GM20431 (cell line): ENCODE measurements at regions not wholly inside any gene's neighbourhood (a gene's known extent, or its start where the extent isn't known, plus 50 kb on each side); places are given as distances from the start of the nearest gene placed in this dataset.

Experiments
- in situ Hi-C: fragments of 300-500 bp; cut with MseI, MboI; formaldehyde crosslinking; loops from one replicate; pipeline ENCODE4 v1.15.0; 2020; ENCODE audit warnings: low sequenced_read_pairs; ENCODE audit not compliant: unreplicated experiment

- in situ Hi-C loops: no loop called here
Measured at GRCh38 chr9:106755736-106756135, 107.2 kb upstream of the ZNF462 start.

DNA sequence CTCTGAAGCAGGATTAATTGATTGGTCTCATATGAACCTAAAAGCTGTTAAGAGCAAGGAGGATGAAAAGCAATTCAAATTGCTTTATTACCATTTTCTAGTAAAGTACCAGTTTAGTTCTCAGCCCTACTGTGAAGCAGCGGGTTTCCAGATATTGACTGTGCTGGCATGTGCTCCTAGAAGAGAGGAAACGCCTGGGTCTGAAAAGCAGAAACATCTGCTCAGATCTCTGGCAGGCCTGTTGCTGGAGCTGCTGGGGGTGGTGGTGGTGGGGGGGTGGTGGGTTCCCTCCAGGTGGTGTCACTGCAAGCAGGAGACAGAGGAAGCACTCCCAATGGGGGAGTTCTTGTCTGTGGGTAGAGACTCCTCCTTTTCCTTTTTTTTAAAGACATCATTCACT, 105.5 kb upstream of the ZNF462 start:
- in situ Hi-C loops: no loop called here

DNA sequence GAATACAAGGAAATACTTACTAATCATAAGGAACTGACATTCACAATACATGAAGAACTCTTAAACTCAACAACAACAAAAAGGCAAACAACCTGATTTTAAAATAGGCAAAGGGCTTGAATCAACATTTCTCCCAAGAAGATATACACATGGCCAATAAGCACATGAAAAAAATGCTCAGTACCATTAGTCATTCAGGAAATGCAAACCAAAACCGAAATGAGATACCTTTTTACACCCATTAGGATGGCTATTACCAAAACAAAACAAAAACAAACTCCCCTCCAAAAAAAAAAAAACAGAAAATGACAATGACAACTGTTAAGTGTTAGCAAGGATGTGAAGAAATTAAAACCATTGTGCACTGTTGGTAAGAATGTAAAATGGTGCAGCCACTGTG, 104.1 kb upstream of the ZNF462 start:
- in situ Hi-C loops: no loop called here

DNA sequence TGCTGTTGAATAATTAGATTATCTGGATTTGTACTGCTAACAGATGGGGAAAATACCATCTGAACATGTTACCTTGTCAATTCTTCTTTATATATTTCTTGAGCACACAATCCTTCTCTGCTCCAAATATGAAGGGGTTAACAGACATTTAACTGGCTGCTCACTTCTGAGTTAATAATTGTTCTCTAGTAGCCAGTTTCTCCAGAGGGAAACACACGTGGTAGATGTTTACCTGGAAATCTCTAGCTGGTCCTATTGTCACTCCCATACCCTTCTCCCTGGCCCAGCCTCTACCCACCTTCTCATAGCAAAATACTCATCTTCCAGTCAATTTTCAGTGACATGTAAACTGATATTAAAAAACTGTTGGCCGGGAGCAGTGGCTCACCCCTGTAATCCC, 101.5 kb upstream of the ZNF462 start:
- in situ Hi-C loops: no loop called here

- in situ Hi-C loops: no loop called here
Measured at GRCh38 chr9:106766616-106767015, 96.3 kb upstream of the ZNF462 start.

DNA sequence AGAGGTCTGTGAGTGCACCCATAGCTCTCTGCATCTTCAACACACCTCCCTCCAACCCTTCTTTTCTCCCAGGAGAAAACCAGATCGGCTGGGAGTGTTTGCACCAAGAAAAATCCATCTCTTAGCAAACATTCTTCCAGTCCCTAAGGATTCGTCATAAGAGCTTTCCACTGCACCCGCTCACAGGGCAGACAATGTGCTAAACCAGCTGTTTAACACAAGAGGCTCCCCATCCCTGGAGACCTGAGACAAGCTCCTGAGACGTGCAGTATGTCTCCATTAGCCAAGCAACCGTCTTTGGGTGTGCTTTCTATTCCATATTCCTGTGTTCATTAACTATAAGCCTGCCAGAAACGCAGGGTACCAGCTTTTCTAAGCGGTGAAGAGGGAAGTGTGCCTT, 93.6 kb upstream of the ZNF462 start:
- in situ Hi-C loops: no loop called here

DNA sequence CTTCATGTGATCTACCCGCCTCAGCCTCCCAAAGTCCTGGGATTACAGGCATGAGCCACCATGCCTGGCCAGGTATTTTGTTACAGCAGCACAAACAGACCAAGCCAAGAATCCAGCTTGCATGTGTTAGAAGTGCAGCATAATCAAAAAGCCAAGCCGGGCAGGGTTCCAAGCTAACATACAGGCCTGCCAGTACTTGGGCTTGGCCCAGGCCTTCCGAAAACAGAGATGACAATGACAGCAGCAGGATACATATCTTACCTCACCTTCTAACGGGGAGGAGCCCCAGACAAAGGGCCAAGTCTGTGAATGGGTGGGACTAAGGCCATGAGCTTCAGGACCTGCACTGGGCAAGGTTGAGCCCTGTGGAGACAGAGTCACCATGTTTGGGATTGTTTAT, 91.4 kb upstream of the ZNF462 start:
- in situ Hi-C loops: no loop called here

DNA sequence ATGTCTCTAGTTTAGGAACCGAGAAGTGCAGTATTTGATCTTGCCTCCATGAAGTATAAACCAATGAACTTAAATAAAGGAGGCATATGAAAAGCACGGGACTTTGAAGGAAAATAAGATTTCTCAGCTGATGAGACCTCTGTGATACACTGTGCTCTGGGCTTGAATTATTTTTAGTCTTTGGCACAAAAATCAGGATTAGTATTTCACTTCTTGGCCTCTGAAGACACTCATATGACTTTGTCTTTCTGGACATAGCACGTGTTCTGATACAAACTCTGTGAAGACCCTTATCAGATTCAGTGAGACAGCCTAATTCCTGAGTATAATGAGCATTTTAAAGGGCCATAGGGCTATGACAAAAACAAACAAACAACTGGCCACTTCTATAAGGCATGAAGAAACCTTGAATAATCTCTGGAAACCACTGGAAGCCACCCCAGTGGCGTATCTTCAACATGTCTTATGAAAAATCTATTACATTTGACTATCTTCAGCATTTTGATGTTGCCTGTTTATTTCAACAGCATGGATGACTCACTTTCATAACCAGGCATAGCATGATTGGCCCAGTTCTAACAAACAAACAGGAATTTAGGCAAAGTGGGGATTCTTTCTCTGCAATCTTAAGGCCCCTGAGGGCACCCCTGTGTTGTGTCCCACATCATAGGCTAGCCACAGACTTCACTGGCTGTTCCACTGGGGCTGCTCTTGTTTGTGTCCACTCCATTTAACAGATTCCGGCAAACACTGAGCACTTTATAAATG, 90.3 kb upstream of the ZNF462 start:
- in situ Hi-C loops: no loop called here

DNA sequence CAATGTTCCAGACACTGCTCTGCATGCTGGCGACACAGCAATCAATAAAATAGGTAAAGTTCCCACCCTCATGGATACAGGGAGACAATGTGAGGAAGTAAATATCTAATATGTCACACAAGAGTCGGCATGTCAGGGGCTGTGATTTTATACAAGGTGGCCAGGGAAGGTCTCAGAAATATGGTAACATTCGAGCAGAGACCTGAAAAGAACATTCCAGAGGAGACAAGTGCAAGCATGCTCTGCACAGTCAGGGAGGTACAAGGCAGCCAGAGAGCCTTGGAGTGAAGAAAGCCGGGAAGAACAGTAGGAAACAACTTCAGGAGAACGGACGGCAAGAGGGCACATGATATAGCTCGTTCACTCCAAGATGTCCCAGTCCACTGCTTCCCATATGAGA, 89.2 kb upstream of the ZNF462 start:
- in situ Hi-C loops: no loop called here

DNA sequence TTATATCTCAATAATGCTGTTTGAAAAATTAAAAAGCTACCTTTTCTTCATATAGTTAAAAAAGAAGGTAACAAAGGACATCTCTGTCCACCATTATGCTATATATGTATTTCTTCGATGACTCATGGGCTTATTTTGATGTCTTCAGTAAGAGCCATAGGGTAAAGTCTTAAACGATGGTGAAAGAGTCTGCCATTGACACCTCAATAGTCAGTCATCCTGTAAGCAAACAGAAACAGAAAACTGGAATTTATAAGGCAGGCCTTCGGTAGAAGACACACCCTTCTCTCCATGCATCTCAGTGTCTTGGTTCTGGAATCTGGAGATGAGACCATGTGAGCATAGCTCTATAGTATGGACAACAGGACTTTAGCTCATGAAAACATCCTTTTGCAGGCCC, 87.0 kb upstream of the ZNF462 start:
- in situ Hi-C loops: loop anchor here (25.0 kb wide), 1 partner anchor 111 kb away; no protein-coding TSS in a partner anchor

- in situ Hi-C loops: loop anchor here (25.0 kb wide), 1 partner anchor 108 kb away; no protein-coding TSS in a partner anchor
Measured at GRCh38 chr9:106779796-106780195, 83.2 kb upstream of the ZNF462 start.

DNA sequence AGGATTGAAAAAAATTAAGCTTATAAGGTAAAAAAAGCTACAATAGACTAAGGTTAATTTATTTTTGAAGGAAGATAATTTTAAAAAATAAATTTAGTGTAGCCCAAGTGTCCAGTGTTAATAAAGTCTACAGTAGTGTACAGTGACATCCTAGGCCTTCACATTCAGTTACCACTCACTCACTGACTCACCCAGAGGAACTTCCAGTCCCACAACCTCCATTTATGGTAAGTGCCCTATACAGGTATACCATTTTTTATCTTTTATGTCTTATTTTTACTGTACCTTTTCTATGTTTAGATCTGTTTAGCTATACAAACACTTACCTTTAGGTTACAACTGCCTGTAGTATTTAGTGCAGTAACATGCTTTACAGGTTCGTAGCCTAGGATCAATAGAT, 79.8 kb upstream of the ZNF462 start:
- in situ Hi-C loops: loop anchor here (25.0 kb wide), 1 partner anchor 104 kb away; no protein-coding TSS in a partner anchor

DNA sequence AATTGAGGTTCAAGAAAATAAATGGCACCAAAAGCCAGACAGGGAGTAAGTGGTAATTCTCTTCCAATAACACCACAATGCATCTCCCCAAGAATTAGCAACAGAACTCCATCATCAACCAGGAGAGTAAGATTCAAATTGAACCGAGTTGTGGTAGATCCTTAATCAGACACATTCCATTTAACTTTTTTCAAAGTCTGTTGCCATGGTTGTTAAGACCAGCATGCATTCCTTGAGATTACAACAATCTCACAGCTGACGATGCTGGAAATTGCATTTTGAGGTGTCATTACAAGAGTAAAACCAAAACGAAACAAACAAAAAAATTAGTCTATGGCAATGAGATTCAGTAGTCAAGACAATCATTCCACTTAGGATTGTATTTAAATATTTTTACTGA, 78.9 kb upstream of the ZNF462 start:
- in situ Hi-C loops: loop anchor here (25.0 kb wide), 1 partner anchor 103 kb away; no protein-coding TSS in a partner anchor

DNA sequence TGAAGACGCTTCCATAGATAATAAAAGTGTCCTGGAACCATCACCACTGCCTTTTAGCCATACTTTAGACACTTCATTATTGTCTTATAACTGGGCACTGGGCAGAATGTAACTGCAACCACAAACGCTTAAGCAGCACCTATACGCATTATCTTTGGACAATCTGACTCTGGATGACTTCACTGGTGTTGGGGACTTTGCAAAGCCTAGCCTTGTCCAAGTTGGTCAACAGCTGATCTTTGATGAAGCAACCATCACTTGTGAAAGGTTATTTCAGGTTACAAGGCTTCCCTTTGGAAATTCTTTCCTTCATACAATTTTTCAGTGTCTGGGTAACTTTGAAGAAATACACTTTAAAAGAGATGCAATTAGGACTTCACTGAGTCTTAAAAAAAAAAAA, 77.8 kb upstream of the ZNF462 start:
- in situ Hi-C loops: loop anchor here (25.0 kb wide), 1 partner anchor 102 kb away; no protein-coding TSS in a partner anchor

DNA sequence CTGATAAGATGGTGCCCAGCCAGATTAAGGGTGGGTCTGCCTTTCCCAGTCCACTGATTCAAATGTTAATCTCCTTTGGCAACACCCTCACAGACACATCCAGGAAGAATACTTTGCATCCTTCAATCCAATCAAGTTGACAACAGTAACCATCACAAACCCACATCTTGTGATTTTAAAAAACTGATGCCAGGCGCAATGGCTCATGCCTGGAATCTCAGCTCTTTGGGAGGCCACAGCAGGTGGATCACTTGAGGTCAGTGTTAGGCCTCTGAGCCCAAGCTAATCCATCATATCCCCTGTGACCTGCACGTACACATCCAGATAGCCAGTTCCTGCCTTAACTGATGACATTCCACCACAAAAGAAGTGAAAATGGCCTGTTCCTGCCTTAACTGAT, 74.9 kb upstream of the ZNF462 start:
- in situ Hi-C loops: loop anchor here (25.0 kb wide), 1 partner anchor 99 kb away; no protein-coding TSS in a partner anchor

DNA sequence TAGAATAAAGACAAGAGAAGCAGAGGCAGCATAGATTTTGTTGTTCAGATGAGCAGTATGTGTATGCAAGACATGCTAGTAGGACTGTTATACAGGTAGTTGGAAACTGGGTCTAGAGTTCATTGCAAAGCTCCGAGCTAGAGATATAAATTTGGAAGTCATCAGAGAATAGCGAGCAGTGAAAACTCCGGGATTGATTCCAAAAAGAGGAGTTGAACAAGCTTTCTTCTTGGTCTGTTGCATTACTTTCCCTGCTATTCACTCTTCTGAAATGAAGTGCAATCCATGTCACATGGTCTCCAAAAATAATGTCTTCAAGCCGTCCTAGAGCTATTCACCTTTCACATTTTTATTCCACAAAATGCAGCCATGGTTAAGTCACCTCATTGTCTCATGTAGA, 67.9 kb upstream of the ZNF462 start:
- in situ Hi-C loops: loop anchor here (25.0 kb wide), 1 partner anchor 92 kb away; no protein-coding TSS in a partner anchor

- in situ Hi-C loops: loop anchor here (25.0 kb wide), 1 partner anchor 91 kb away; no protein-coding TSS in a partner anchor
Measured at GRCh38 chr9:106796771-106797170, 66.2 kb upstream of the ZNF462 start.

GRCh38 chr9:106797299-106797698, 65.7 kb upstream of the ZNF462 start:
- in situ Hi-C loops: loop anchor here (25.0 kb wide), 1 partner anchor 90 kb away; no protein-coding TSS in a partner anchor

DNA sequence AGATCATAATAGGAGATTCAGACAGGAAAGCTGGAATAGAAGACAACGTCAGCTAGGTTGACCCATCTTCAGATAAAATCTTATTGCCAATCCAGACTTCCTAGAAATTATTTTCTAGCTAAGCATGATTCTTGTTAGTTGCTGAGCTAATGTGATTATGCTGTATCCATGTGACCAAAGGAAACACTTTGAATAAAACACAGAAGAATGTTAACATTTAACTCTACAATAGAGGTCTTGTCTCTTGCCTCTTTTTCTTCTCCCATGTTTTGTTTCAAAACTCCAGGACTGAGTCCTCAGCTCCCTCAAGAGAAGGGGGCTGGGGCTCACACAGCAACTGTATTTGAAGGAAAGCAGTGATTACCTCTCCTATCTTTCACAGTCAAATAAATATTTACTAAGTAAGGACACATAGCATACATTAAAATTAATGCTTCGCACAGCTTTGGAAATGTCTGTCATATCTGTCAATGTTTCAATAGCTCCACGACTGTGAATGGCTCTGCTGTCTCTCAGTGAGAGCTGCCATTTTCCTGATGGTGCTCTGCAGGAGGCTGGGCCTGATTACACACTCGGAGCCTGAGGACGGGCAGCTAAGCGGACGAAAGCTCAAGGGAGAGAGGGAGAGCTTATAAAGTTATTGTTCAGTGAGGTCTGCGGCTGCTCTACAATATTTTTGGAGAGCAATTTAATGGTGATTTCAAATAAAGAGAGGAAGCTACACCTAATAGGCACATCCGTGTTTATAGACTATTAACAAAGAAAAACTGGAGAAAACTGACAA, 64.8 kb upstream of the ZNF462 start:
- in situ Hi-C loops: loop anchor here (25.0 kb wide), 1 partner anchor 89 kb away; no protein-coding TSS in a partner anchor

GRCh38 chr9:106799152-106799551, 63.8 kb upstream of the ZNF462 start:
- in situ Hi-C loops: loop anchor here (25.0 kb wide), 1 partner anchor 88 kb away; no protein-coding TSS in a partner anchor
